ENCODE measurements at regions not wholly inside any gene's neighbourhood (a gene's known extent, or its start where the extent isn't known, plus 50 kb on each side); places are given as distances from the start of the nearest gene placed in this dataset.

GRCh38 chr1:88230126-88230525 lies 453.9 kb upstream of the PKN2 start:
- in situ Hi-C loops (cut with HindIII; ENCODE audit: low sequenced_read_pairs) = no loop called here

- in situ Hi-C loops (cut with HindIII; ENCODE audit: low sequenced_read_pairs) = no loop called here
These were observed 447.0 kb upstream of the PKN2 start for GRCh38 chr1:88237058-88237457.

GRCh38 chr1:88239205-88239604 lies 444.9 kb upstream of the PKN2 start:
- in situ Hi-C loops (cut with HindIII; ENCODE audit: low sequenced_read_pairs) = no loop called here

- in situ Hi-C loops (cut with HindIII; ENCODE audit: low sequenced_read_pairs) = no loop called here
These were observed 436.4 kb upstream of the PKN2 start for GRCh38 chr1:88247666-88248065.

GRCh38 chr1:88250915-88251314 lies 433.2 kb upstream of the PKN2 start:
- in situ Hi-C loops (cut with HindIII; ENCODE audit: low sequenced_read_pairs) = no loop called here

GRCh38 chr1:88252745-88253144 lies 431.3 kb upstream of the PKN2 start:
- in situ Hi-C loops (cut with HindIII; ENCODE audit: low sequenced_read_pairs) = no loop called here

GRCh38 chr1:88265606-88266005 lies 418.5 kb upstream of the PKN2 start:
- in situ Hi-C loops (cut with HindIII; ENCODE audit: low sequenced_read_pairs) = no loop called here

- in situ Hi-C loops (cut with HindIII; ENCODE audit: low sequenced_read_pairs) = no loop called here
These were observed 418.0 kb upstream of the PKN2 start for GRCh38 chr1:88266051-88266450.

GRCh38 chr1:88272216-88272615 lies 411.9 kb upstream of the PKN2 start:
- in situ Hi-C loops (cut with HindIII; ENCODE audit: low sequenced_read_pairs) = no loop called here

GRCh38 chr1:88274431-88274830 lies 409.6 kb upstream of the PKN2 start:
- in situ Hi-C loops (cut with HindIII; ENCODE audit: low sequenced_read_pairs) = no loop called here

- in situ Hi-C loops (cut with HindIII; ENCODE audit: low sequenced_read_pairs) = no loop called here
These were observed 408.7 kb upstream of the PKN2 start for GRCh38 chr1:88275259-88275862.

GRCh38 chr1:88276163-88276562 lies 407.9 kb upstream of the PKN2 start:
- in situ Hi-C loops (cut with HindIII; ENCODE audit: low sequenced_read_pairs) = no loop called here

GRCh38 chr1:88284066-88284465 lies 400.0 kb upstream of the PKN2 start:
- in situ Hi-C loops (cut with HindIII; ENCODE audit: low sequenced_read_pairs) = no loop called here

- in situ Hi-C loops (cut with HindIII; ENCODE audit: low sequenced_read_pairs) = no loop called here
These were observed 399.3 kb upstream of the PKN2 start for GRCh38 chr1:88284666-88285366.

- in situ Hi-C loops (cut with HindIII; ENCODE audit: low sequenced_read_pairs) = no loop called here
These were observed 397.4 kb upstream of the PKN2 start for GRCh38 chr1:88286716-88287115.

- in situ Hi-C loops (cut with HindIII; ENCODE audit: low sequenced_read_pairs) = no loop called here
These were observed 395.5 kb upstream of the PKN2 start for GRCh38 chr1:88288571-88288970.

GRCh38 chr1:88289401-88290102 lies 394.5 kb upstream of the PKN2 start:
- in situ Hi-C loops (cut with HindIII; ENCODE audit: low sequenced_read_pairs) = no loop called here

GRCh38 chr1:88291611-88292354 lies 392.3 kb upstream of the PKN2 start:
- in situ Hi-C loops (cut with HindIII; ENCODE audit: low sequenced_read_pairs) = no loop called here

- in situ Hi-C loops (cut with HindIII; ENCODE audit: low sequenced_read_pairs) = no loop called here
These were observed 390.3 kb upstream of the PKN2 start for GRCh38 chr1:88293691-88294190.

- in situ Hi-C loops (cut with HindIII; ENCODE audit: low sequenced_read_pairs) = no loop called here
These were observed 387.8 kb upstream of the PKN2 start for GRCh38 chr1:88296227-88296626.

GRCh38 chr1:88296642-88297041 lies 387.4 kb upstream of the PKN2 start:
- in situ Hi-C loops (cut with HindIII; ENCODE audit: low sequenced_read_pairs) = no loop called here

Measured in endothelial cell of hepatic sinusoid (primary cell).